Upper lobe of right lung (tissue), 1 donor: ENCODE measurements at regions not wholly inside any gene's neighbourhood (a gene's known extent, or its start where the extent isn't known, plus 50 kb on each side); places are given as distances from the start of the nearest gene placed in this dataset.
"Not testable (repeated sequence)": the region's sequence is repeated elsewhere in the genome, so short reads cannot be mapped to it uniquely, and the experiment has no call there.

Experiments
- ATAC-seq: fragments of 200-7000 bp; cut with Tn5 transposase; one replicate; pipeline ENCODE4 v1.9.1; 2020; ENCODE audit warnings: mild to moderate bottlenecking, moderate library complexity
- DNase-seq: peaks from one replicate; pipeline ENCODE4 v3.0.0-alpha.2; 2020
- H3K27ac ChIP-seq: fragments of 200-600 bp; one replicate; pipeline ENCODE4 v1.8.0; 2022
- H3K27me3 ChIP-seq: fragments of 200-600 bp; one replicate; pipeline ENCODE4 v1.8.0; 2022; ENCODE audit warnings: mild to moderate bottlenecking
- H3K36me3 ChIP-seq: fragments of 200-600 bp; one replicate; pipeline ENCODE4 v1.8.0; 2022
- H3K4me1 ChIP-seq: fragments of 200-600 bp; one replicate; pipeline ENCODE4 v1.8.0; 2022
- H3K4me3 ChIP-seq: fragments of 200-600 bp; one replicate; pipeline ENCODE4 v1.8.0; 2022; ENCODE audit warnings: mild to moderate bottlenecking
- H3K9me3 ChIP-seq: fragments of 200-600 bp; one replicate; pipeline ENCODE4 v1.8.0; 2022
- CTCF ChIP-seq: fragments of 200-600 bp; IDR thresholded peaks from one replicate; pipeline ENCODE4 v1.8.0; 2022; ENCODE audit warnings: antibody characterized with exemption
- intact Hi-C: fragments of 100-400 bp; cut with DNase I; formaldehyde crosslinking; loops from one replicate; pipeline ENCODE4 v1.11.0; 2022
- donor health status: DM: no; HTN: yes; CAD: no; lungs with severe emphysema.

DNA sequence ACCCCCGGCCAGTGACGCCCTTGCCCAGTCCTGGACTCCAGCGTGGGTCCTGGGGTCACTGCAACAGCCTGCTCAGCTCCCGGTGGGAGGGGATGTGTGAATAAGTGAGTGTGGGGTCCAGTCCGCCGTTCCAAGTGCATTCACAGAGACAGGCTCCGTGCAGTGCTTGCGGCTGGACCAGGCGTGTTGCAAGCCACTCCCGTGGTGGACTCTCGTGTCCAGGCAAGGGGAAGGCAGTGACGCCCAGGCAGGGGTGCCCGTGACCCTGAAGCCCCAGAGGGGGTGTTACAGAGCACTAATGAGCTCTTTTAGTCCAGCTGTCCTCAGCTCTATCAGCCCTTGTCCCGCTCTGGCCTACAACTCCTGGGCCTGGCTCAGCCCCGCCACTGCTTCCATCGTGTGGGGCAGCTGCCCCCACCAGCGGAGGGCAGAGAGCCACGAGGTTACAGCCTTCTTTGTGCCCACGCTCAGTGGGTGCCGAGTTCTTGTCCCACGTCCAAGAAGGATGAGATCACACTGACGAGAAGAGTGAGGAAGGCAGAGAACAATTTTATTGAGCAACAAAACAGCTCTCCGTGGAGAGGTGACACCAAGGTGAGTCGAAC is 1807.5 kb downstream of the LRRC4C start:
- ATAC-seq (peak; percentile 35), DNase-seq (no peak)
- intact Hi-C loops: no loop called here
- Histone ChIP-seq H3K4me3 (no peak overlapping the region), H3K27ac (no peak overlapping the region), H3K27me3 (no peaks in the 10 kb centered on the region), H3K36me3 (no peaks in the 10 kb centered on the region), H3K9me3 (no peaks in the 10 kb centered on the region), H3K4me1 (no peaks in the 10 kb centered on the region)
- TF ChIP-seq CTCF: no peak

GRCh38 chr11:39641751-39642150 is 1817.7 kb downstream of the LRRC4C start:
- Histone ChIP-seq H3K36me3 (no peaks in the 10 kb centered on the region), H3K4me3 (no peak overlapping the region), H3K4me1 (no peaks in the 10 kb centered on the region), H3K27ac (no peak overlapping the region), H3K27me3 (no peaks in the 10 kb centered on the region), H3K9me3 (no peaks in the 10 kb centered on the region)
- intact Hi-C loops: no loop called here
- no peak for TF ChIP-seq CTCF
- DNase-seq (peak; percentile 20), ATAC-seq (no peak)

DNA sequence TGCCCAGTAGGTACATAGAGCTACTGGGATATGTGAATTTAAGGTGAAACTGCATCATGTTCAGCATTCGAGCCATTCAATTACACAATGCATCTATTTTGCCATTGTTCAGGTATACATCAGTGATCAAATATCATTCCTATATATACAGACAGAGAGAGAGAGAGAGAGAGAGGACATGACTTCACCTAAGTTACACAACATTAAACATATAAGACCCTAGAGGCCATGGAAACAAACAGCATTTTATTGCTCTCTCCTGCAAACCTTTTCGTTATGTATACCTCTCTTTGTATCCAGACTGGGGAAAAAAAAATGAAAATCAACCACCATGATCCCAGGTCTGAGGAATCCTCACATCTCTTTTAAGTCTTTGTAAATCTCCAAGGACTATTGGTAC is 1829.1 kb downstream of the LRRC4C start:
- no peak overlapping the region for H3K27ac ChIP-seq
- H3K36me3 ChIP-seq: no peaks in the 10 kb centered on the region
- intact Hi-C loops: no loop called here
- no peaks in the 10 kb centered on the region for H3K9me3 ChIP-seq
- no peak for TF ChIP-seq CTCF
- no peak for DNase-seq
- no peaks in the 10 kb centered on the region for H3K27me3 ChIP-seq
- H3K4me1 ChIP-seq: no peaks in the 10 kb centered on the region
- no peak overlapping the region for H3K4me3 ChIP-seq
- no peak for ATAC-seq

DNA sequence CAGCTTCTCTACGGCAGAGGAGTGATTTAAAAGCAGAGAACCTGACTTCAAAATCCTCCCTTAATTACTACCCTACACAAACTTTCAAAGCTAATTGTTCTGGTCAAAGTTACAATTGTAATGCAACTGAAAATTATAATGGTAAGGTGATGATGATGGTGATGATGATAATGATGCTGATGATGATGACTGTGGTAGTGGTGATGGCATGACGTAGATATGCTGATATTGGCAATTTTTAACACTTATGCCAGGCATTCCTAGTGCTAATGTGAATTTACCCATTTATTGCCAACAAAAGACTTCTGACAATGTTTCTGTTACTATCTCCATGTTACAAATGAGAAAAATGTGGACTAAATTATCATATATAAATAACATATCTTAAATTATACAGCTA is 1831.1 kb downstream of the LRRC4C start:
- no peak for TF ChIP-seq CTCF
- intact Hi-C loops: no loop called here

DNA sequence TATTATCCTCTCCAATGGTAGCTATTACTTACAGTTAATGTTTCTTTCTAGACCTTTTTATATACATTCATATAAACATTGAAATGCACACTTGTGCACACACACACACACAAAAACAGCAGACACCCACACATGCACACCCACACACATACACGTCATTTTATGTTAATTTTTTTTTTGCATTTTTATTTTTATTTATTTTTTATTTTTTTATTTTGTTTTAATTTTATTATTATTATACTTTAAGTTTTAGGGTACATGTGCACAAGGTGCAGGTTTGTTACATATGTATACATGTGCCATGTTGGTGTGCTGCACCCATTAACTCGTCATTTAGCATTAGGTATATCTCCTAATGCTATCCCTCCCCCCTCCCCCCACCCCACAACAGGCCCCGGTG is 1839.1 kb downstream of the LRRC4C start:
- H3K4me3 ChIP-seq, ATAC-seq, intact Hi-C loops, H3K27ac ChIP-seq, H3K4me1 ChIP-seq, DNase-seq, H3K27me3 ChIP-seq, H3K36me3 ChIP-seq, H3K9me3 ChIP-seq: not testable (repeated sequence)

More for the DNA sequence above, 1831.1 kb downstream of the LRRC4C start:
- H3K4me3 ChIP-seq: no peak overlapping the region
- no peaks in the 10 kb centered on the region for H3K36me3 ChIP-seq
- DNase-seq (no peak), ATAC-seq (no peak)
- no peaks in the 10 kb centered on the region for H3K9me3 ChIP-seq
- H3K27me3 ChIP-seq: no peaks in the 10 kb centered on the region
- H3K4me1 ChIP-seq: no peaks in the 10 kb centered on the region
- no peak overlapping the region for H3K27ac ChIP-seq

GRCh38 chr11:39617971-39618370 is 1841.5 kb downstream of the LRRC4C start:
- intact Hi-C loops: no loop called here
- H3K9me3 ChIP-seq: no peaks in the 10 kb centered on the region
- no peak overlapping the region for H3K27ac ChIP-seq
- H3K4me3 ChIP-seq: no peak overlapping the region
- no peak for TF ChIP-seq CTCF
- ATAC-seq (no peak), DNase-seq (no peak)
- no peaks in the 10 kb centered on the region for H3K36me3 ChIP-seq
- no peaks in the 10 kb centered on the region for H3K27me3 ChIP-seq
- no peaks in the 10 kb centered on the region for H3K4me1 ChIP-seq
